Astrocyte (in vitro differentiated cells and primary cell): ENCODE measurements at regions not wholly inside any gene's neighbourhood (a gene's known extent, or its start where the extent isn't known, plus 50 kb on each side); places are given as distances from the start of the nearest gene placed in this dataset.

Source experiments
- DNase-seq: peaks from one replicate; pipeline ENCODE4 v3.0.0-alpha.2; 2010; ENCODE audit warnings: low read depth
- FAIRE-seq: peaks from 2 replicates; lab custom pipeline; 2011; peaks lifted over from hg19 to GRCh38; lab: Jason Lieb, UNC
- H2AFZ ChIP-seq: 2 replicates; pipeline ENCODE4 v1.6.0; 2012; ENCODE audit warnings: low read depth, low read length, inconsistent platforms
- H3K27ac ChIP-seq: 2 replicates; pipeline ENCODE4 v1.5.1; 2011; ENCODE audit warnings: low read depth, low read length, inconsistent platforms
- H3K27me3 ChIP-seq: 2 replicates; pipeline ENCODE4 v1.6.0; 2011; ENCODE audit warnings: low read length, inconsistent platforms; ENCODE audit not compliant: insufficient read depth
- H3K36me3 ChIP-seq: 2 replicates; pipeline ENCODE4 v1.5.1; 2011; ENCODE audit warnings: low read length, inconsistent platforms; ENCODE audit not compliant: insufficient read depth
- H3K4me1 ChIP-seq: 2 replicates; pipeline ENCODE4 v1.5.1; 2011; ENCODE audit warnings: low read length, inconsistent platforms; ENCODE audit not compliant: insufficient read depth
- H3K4me2 ChIP-seq: 2 replicates; pipeline ENCODE4 v1.6.0; 2012; ENCODE audit warnings: low read length, inconsistent platforms
- H3K4me3 ChIP-seq: 2 replicates; pipeline ENCODE4 v1.5.1; 2011; ENCODE audit warnings: low read depth, mild to moderate bottlenecking, low read length, inconsistent platforms; ENCODE audit not compliant: insufficient read depth
- H3K79me2 ChIP-seq: 2 replicates; pipeline ENCODE4 v1.6.0; 2012; ENCODE audit warnings: mild to moderate bottlenecking, low read length, inconsistent platforms; ENCODE audit not compliant: insufficient read depth
- H3K9ac ChIP-seq: 2 replicates; pipeline ENCODE4 v1.6.0; 2012; ENCODE audit warnings: mild to moderate bottlenecking, low read length, inconsistent platforms
- H3K9me3 ChIP-seq: 2 replicates; pipeline ENCODE4 v1.5.1; 2012; ENCODE audit warnings: low read depth, mild to moderate bottlenecking, low read length, inconsistent platforms; ENCODE audit not compliant: insufficient read depth
- H4K20me1 ChIP-seq: 2 replicates; pipeline ENCODE4 v1.6.0; 2012; ENCODE audit warnings: low read length, inconsistent platforms; ENCODE audit not compliant: insufficient read depth
- H3K27ac Mint-ChIP-seq: one replicate; pipeline ENCODE4 v1.8.0; 2021; ENCODE audit warnings: mild to moderate bottlenecking, mixed read lengths; ENCODE audit not compliant: unreplicated experiment
- H3K27me3 Mint-ChIP-seq: one replicate; pipeline ENCODE4 v1.8.0; 2021; ENCODE audit warnings: low read depth, mixed read lengths; ENCODE audit not compliant: unreplicated experiment
- H3K36me3 Mint-ChIP-seq: one replicate; pipeline ENCODE4 v1.8.0; 2021; ENCODE audit warnings: low read depth, mixed read lengths; ENCODE audit not compliant: unreplicated experiment
- H3K4me1 Mint-ChIP-seq: one replicate; pipeline ENCODE4 v1.8.0; 2021; ENCODE audit warnings: low read depth, mixed read lengths; ENCODE audit not compliant: unreplicated experiment
- H3K4me3 Mint-ChIP-seq: one replicate; pipeline ENCODE4 v1.8.0; 2021; ENCODE audit warnings: mild to moderate bottlenecking, moderate library complexity, mixed read lengths; ENCODE audit not compliant: unreplicated experiment
- H3K9me3 Mint-ChIP-seq: one replicate; pipeline ENCODE4 v1.8.0; 2021; ENCODE audit warnings: mild to moderate bottlenecking, mixed read lengths; ENCODE audit not compliant: unreplicated experiment
- CTCF ChIP-seq: IDR thresholded peaks from 2 replicates; pipeline ENCODE4 v1.5.1; 2011; ENCODE audit warnings: low read depth, mild to moderate bottlenecking, inconsistent platforms, low read length, moderate library complexity; ENCODE audit not compliant: insufficient read depth
- EZH2 ChIP-seq: IDR thresholded peaks from 2 replicates; pipeline ENCODE4 v1.6.1; 2012; ENCODE audit warnings: mild to moderate bottlenecking, low read length, inconsistent platforms; ENCODE audit not compliant: insufficient read depth

GRCh38 chr13:37417060-37417441 lies 181.5 kb downstream of the POSTN start:
- peaks cover 10% of the 10 kb centered on the region for H3K4me1 Mint-ChIP-seq
- Histone ChIP-seq H3K4me3 (no peak overlapping the region), H3K79me2 (no peaks in the 10 kb centered on the region), H4K20me1 (no peaks in the 10 kb centered on the region), H3K4me2 (no peak overlapping the region), H3K27me3 (no peaks in the 10 kb centered on the region), H2AFZ (no peak overlapping the region), H3K27ac (no peak overlapping the region), H3K4me1 (no peaks in the 10 kb centered on the region), H3K9me3 (no peaks in the 10 kb centered on the region), H3K36me3 (no peaks in the 10 kb centered on the region), H3K9ac (no peak overlapping the region)
- no peaks in the 10 kb centered on the region for H3K9me3 Mint-ChIP-seq
- peak; percentile 39 for FAIRE-seq
- no peak overlapping the region for H3K27ac Mint-ChIP-seq
- no peak overlapping the region for H3K4me3 Mint-ChIP-seq
- TF ChIP-seq EZH2: no peak
- TF ChIP-seq CTCF: no peak
- H3K36me3 Mint-ChIP-seq: no peaks in the 10 kb centered on the region
- no peaks in the 10 kb centered on the region for H3K27me3 Mint-ChIP-seq
- no peak for DNase-seq

- Histone ChIP-seq H3K79me2 (no peaks in the 10 kb centered on the region), H3K9ac (no peak overlapping the region), H3K4me1 (no peaks in the 10 kb centered on the region), H4K20me1 (no peaks in the 10 kb centered on the region), H3K27ac (no peak overlapping the region), H3K36me3 (no peaks in the 10 kb centered on the region), H3K9me3 (no peaks in the 10 kb centered on the region), H3K27me3 (no peaks in the 10 kb centered on the region), H3K4me2 (no peak overlapping the region), H2AFZ (no peak overlapping the region), H3K4me3 (no peak overlapping the region)
- FAIRE-seq: no peak
- Mint-ChIP-seq H3K4me1 (peaks cover 12% of the 10 kb centered on the region), H3K4me3 (no peak overlapping the region), H3K9me3 (no peaks in the 10 kb centered on the region), H3K36me3 (no peaks in the 10 kb centered on the region), H3K27ac (no peak overlapping the region), H3K27me3 (no peaks in the 10 kb centered on the region)
- no peak for TF ChIP-seq CTCF
- TF ChIP-seq EZH2: no peak
- DNase-seq: no peak
Measured at GRCh38 chr13:37416291-37417059, 182.1 kb downstream of the POSTN start.

- Histone ChIP-seq H3K4me3 (no peak overlapping the region), H3K4me2 (no peak overlapping the region), H3K27me3 (no peaks in the 10 kb centered on the region), H3K4me1 (no peaks in the 10 kb centered on the region), H3K79me2 (no peaks in the 10 kb centered on the region), H4K20me1 (no peaks in the 10 kb centered on the region), H3K9ac (no peak overlapping the region), H3K9me3 (no peaks in the 10 kb centered on the region), H2AFZ (no peak overlapping the region), H3K27ac (no peak overlapping the region), H3K36me3 (no peaks in the 10 kb centered on the region)
- H3K9me3 Mint-ChIP-seq: no peaks in the 10 kb centered on the region
- H3K4me1 Mint-ChIP-seq: peaks cover 26% of the 10 kb centered on the region
- no peak for TF ChIP-seq CTCF
- no peak for TF ChIP-seq EZH2
- no peaks in the 10 kb centered on the region for H3K36me3 Mint-ChIP-seq
- H3K4me3 Mint-ChIP-seq: no peak overlapping the region
- no peaks in the 10 kb centered on the region for H3K27me3 Mint-ChIP-seq
- no peak for DNase-seq
- H3K27ac Mint-ChIP-seq: no peak overlapping the region
- no peak for FAIRE-seq
Measured at GRCh38 chr13:37413161-37413560, 185.4 kb downstream of the POSTN start.
